HG03575 (cell line): ENCODE measurements at regions not wholly inside any gene's neighbourhood (a gene's known extent, or its start where the extent isn't known, plus 50 kb on each side); places are given as distances from the start of the nearest gene placed in this dataset.

Source experiments
- ATAC-seq: cut with Tn5 transposase; IDR thresholded peaks from one replicate; pipeline ENCODE4 v1.9.1; 2021; ENCODE audit not compliant: unreplicated experiment, insufficient number of reproducible peaks, low FRiP score; ENCODE audit errors: extremely low read depth

- no peak for ATAC-seq
Measured at GRCh38 chr13:97621025-97621424, 187.1 kb downstream of the RAP2A start.

- no peak for ATAC-seq
Measured at GRCh38 chr13:97621631-97622030, 187.7 kb downstream of the RAP2A start.

- ATAC-seq = no peak
Measured at GRCh38 chr13:97627566-97627965, 193.6 kb downstream of the RAP2A start.

GRCh38 chr13:97629601-97630272, 195.8 kb downstream of the RAP2A start:
- no peak for ATAC-seq

- ATAC-seq = no peak
Measured at GRCh38 chr13:97630725-97631124, 196.8 kb downstream of the RAP2A start.

GRCh38 chr13:97631158-97631557, 197.2 kb downstream of the RAP2A start:
- no peak for ATAC-seq

GRCh38 chr13:97639236-97639635, 205.3 kb downstream of the RAP2A start:
- ATAC-seq = no peak

- ATAC-seq = no peak
Measured at GRCh38 chr13:97640268-97640667, 206.3 kb downstream of the RAP2A start.

- no peak for ATAC-seq
Measured at GRCh38 chr13:97648171-97648880, 214.4 kb downstream of the RAP2A start.

GRCh38 chr13:97648881-97649224, 214.9 kb downstream of the RAP2A start:
- no peak for ATAC-seq

GRCh38 chr13:97653443-97654140, 219.6 kb downstream of the RAP2A start:
- ATAC-seq = no peak

- no peak for ATAC-seq
Measured at GRCh38 chr13:97654236-97654635, 220.3 kb downstream of the RAP2A start.

GRCh38 chr13:97658556-97658955, 224.6 kb downstream of the RAP2A start:
- no peak for ATAC-seq

- ATAC-seq = no peak
Measured at GRCh38 chr13:97659602-97660001, 225.6 kb downstream of the RAP2A start.

GRCh38 chr13:97660594-97661260, 226.8 kb downstream of the RAP2A start:
- no peak for ATAC-seq

GRCh38 chr13:97686594-97686993, 252.6 kb downstream of the RAP2A start:
- ATAC-seq = no peak

- no peak for ATAC-seq
Measured at GRCh38 chr13:97692628-97693027, 258.7 kb downstream of the RAP2A start.

- ATAC-seq = no peak
Measured at GRCh38 chr13:97695684-97696083, 257.8 kb upstream of the IPO5 start.

- no peak for ATAC-seq
Measured at GRCh38 chr13:97696921-97697320, 256.6 kb upstream of the IPO5 start.
